ENCODE measurements at regions not wholly inside any gene's neighbourhood (a gene's known extent, or its start where the extent isn't known, plus 50 kb on each side); places are given as distances from the start of the nearest gene placed in this dataset.

- no peaks in the 10 kb centered on the region for H3K36me3 ChIP-seq (ENCODE audit: control insufficient read depth in 4 of 4, insufficient read depth in 3 of 4, low read depth in 1 of 4, low read length in 3 of 4)
- DNase-seq (ENCODE audit: low spot score) = no peak
- no peaks in the 10 kb centered on the region for H3K27me3 ChIP-seq (ENCODE audit: control insufficient read depth in 4 of 4, insufficient read depth in 4 of 4, low read length in 3 of 4)
- no peak overlapping the region for H3K27ac ChIP-seq (ENCODE audit: low read depth in 1 of 2, low read length in 2 of 2)
- H3K9ac ChIP-seq (ENCODE audit: low read depth in 1 of 2, low read length in 2 of 2) = no peak overlapping the region
- H3K4me1 ChIP-seq (ENCODE audit: control insufficient read depth in 4 of 4, insufficient read depth in 4 of 4, low read length in 3 of 4) = no peaks in the 10 kb centered on the region
- TF ChIP-seq CTCF (IDR thresholded peaks at IDR 0.05; ENCODE audit: low read depth, low read length, missing input control) = no peak
- TF ChIP-seq HNF4A (conservative IDR thresholded peaks at IDR 0.05) = no peak
- TF ChIP-seq ZBTB33 (IDR thresholded peaks at IDR 0.05) = no peak
- no peak for TF ChIP-seq SP1 (IDR thresholded peaks at IDR 0.05)
- no peak for TF ChIP-seq TAF1 (conservative IDR thresholded peaks at IDR 0.05)
- TF ChIP-seq NR2F2 (IDR thresholded peaks at IDR 0.05) = no peak
- TF ChIP-seq MAX (IDR thresholded peaks at IDR 0.05) = no peak
- TF ChIP-seq YY1 (IDR thresholded peaks at IDR 0.05) = no peak
- TF ChIP-seq GABPA (IDR thresholded peaks at IDR 0.05 in 1 of 2, conservative IDR thresholded peaks at IDR 0.05 in 1 of 2) = no peak
- no peak for TF ChIP-seq FOXA1 (IDR thresholded peaks at IDR 0.05)
- no peak for TF ChIP-seq HNF4G (IDR thresholded peaks at IDR 0.05)
- TF ChIP-seq FOXA2 (IDR thresholded peaks at IDR 0.05) = no peak
- no peak for TF ChIP-seq ATF3 (IDR thresholded peaks at IDR 0.05)
- TF ChIP-seq REST (IDR thresholded peaks at IDR 0.05) = no peak
- no peak for TF ChIP-seq RAD21 (IDR thresholded peaks at IDR 0.05)
- TF ChIP-seq RXRA (IDR thresholded peaks at IDR 0.05) = no peak
- no peaks in the 10 kb centered on the region for H3K9me3 ChIP-seq (ENCODE audit: control insufficient read depth in 4 of 4, low read length in 3 of 4)
- WGBS = 0% methylated on average over 1 of the region's 1 CpG
- no peak overlapping the region for H3K4me3 ChIP-seq (ENCODE audit: low read depth in 1 of 3, low read length in 3 of 3)
Measured at GRCh38 chr13:83125791-83126190, 756.5 kb downstream of the SLITRK1 start.

- no peaks in the 10 kb centered on the region for H3K36me3 ChIP-seq (ENCODE audit: control insufficient read depth in 4 of 4, insufficient read depth in 3 of 4, low read depth in 1 of 4, low read length in 3 of 4)
- no peak overlapping the region for H3K27ac ChIP-seq (ENCODE audit: low read depth in 1 of 2, low read length in 2 of 2)
- H3K4me1 ChIP-seq (ENCODE audit: control insufficient read depth in 4 of 4, insufficient read depth in 4 of 4, low read length in 3 of 4) = no peaks in the 10 kb centered on the region
- peaks cover 0 to 2% (median 0%) of the 10 kb centered on the region in 4 donors for H3K9me3 ChIP-seq (ENCODE audit: control insufficient read depth in 4 of 4, low read length in 3 of 4)
- no peak for DNase-seq (ENCODE audit: low spot score)
- H3K27me3 ChIP-seq (ENCODE audit: control insufficient read depth in 4 of 4, insufficient read depth in 4 of 4, low read length in 3 of 4) = peaks cover 0 to 2% (median 0%) of the 10 kb centered on the region in 4 donors
- no peak overlapping the region for H3K9ac ChIP-seq (ENCODE audit: low read depth in 1 of 2, low read length in 2 of 2)
- no peak overlapping the region for H3K4me3 ChIP-seq (ENCODE audit: low read depth in 1 of 3, low read length in 3 of 3)
- WGBS = 48% methylated on average over 4 of the region's 4 CpGs
- TF ChIP-seq YY1 (IDR thresholded peaks at IDR 0.05) = no peak
- no peak for TF ChIP-seq FOXA2 (IDR thresholded peaks at IDR 0.05)
- no peak for TF ChIP-seq JUND (IDR thresholded peaks at IDR 0.05)
- TF ChIP-seq TAF1 (conservative IDR thresholded peaks at IDR 0.05) = no peak
- no peak for TF ChIP-seq GABPA (IDR thresholded peaks at IDR 0.05 in 1 of 2, conservative IDR thresholded peaks at IDR 0.05 in 1 of 2)
- TF ChIP-seq FOXA1 (IDR thresholded peaks at IDR 0.05) = no peak
- TF ChIP-seq EGR1 (IDR thresholded peaks at IDR 0.05; ENCODE audit: low read depth in 2 of 2) = no peak
Measured at GRCh38 chr13:83121896-83122295, 760.4 kb downstream of the SLITRK1 start.
